ENCODE measurements at regions not wholly inside any gene's neighbourhood (a gene's known extent, or its start where the extent isn't known, plus 50 kb on each side); places are given as distances from the start of the nearest gene placed in this dataset.

GRCh38 chr12:87784350-87784749 is 244.9 kb downstream of the C12orf50 start:
- no peak for DNase-seq

GRCh38 chr12:87783467-87783866 is 245.7 kb downstream of the C12orf50 start:
- DNase-seq: no peak

DNA sequence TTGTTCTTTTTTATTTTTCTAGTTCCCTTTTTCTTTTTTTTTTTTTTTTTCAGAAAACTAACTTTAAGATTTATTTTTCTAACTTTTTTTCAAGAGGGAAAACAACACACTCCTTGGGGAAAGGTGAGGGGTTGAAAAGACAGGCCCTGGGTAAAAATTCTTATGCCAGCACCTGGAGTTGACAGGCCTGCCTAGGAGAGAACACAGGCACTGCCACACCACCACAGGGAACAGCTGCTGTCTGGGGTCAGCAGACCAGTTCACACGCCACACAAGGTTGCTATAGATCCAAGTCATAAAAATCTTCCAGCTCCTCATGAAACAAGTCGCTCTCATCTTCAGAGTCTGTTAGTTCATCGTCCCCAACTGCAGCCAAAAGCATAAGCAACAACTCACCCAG is 246.4 kb downstream of the C12orf50 start:
- DNase-seq: no peak

DNA sequence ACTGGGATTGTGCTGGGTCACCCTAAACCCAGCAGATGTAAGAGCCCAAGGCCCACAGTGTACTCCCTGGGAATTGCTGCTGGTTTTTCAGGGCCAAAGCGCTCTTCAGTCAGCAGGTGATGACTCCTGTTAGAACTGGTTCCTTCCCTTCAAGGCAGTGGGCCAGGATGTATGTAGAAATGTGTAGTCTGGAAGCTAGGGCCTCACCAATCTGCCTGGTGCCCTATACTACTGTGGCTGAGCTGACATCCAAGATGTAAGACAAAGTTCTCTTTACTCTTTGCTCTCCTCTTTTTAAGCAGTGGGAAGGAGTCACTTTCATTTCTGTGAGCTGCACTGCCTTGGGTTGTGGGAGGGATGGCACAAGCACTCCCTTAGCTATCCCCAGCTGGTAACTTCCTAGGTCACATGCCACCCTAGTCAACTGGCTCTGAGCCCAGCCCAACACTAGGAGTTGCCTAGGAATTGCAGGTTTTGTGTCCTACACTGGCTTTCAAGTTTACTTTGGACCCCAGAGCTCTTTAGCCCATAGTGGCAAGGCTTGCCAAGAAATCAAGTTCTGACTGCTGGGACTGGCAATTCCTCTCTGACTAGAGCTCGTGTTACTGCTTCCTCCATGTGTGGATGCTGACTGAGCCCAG is 249.2 kb downstream of the C12orf50 start:
- DNase-seq: no peak

DNA sequence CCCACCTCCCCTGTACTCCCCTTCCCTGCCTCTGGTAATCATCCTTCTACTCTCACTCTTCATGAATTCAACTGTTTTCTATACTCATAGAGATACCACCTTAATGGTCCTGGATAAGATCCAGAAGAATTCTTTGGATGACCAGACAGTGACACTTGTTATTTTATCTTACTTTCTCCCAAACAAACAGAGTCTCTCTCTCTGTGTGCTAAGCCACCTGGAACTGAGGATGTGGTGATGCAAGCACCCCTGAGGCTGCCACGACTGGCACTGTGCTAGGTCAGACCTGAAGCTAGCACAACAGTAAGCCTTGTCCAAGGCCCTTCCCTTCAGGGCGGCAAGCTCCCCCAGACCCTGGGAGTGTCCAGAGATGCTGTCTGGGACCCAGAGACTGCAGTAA is 250.2 kb downstream of the C12orf50 start:
- DNase-seq: no peak

- DNase-seq: no peak
Measured at GRCh38 chr12:87778065-87778464, 251.1 kb downstream of the C12orf50 start.

DNA sequence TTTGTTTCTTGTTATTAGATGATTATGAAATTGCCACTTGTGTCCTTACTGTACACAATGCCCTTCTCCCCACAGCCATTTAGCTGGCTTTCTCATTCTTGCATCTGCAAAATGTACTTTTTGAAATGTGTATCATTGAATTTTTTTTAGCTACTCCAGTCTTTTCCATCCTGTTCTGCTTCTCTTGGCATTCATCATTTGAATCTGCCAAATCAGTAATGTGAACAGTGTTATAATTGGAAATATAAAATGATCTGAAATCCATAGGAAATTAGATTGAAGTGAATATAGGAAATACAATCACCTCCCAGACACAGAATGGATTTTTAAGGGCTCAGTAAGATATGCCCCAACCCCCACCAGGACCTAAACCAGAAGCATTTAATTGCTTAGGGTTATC is 253.4 kb downstream of the C12orf50 start:
- no peak for DNase-seq

DNA sequence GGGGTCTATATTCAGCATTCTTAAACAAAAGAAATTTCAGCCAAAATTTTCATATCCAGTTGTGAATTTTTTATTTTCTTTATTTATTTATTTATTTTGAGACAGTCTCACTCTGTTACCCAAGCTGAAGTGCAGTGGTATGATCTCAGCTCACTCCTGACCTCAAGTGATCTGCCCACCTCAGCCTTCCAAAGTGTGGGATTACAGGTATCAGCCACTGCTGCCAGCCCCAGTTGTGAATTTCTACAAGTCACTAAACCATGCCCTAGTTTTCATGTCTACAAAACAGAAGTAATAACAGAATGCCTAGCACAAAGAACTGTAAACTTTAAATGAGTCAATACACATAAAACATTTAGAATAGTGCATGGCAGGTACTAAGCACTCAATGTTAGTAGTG is 254.2 kb downstream of the C12orf50 start:
- DNase-seq: no peak

DNA sequence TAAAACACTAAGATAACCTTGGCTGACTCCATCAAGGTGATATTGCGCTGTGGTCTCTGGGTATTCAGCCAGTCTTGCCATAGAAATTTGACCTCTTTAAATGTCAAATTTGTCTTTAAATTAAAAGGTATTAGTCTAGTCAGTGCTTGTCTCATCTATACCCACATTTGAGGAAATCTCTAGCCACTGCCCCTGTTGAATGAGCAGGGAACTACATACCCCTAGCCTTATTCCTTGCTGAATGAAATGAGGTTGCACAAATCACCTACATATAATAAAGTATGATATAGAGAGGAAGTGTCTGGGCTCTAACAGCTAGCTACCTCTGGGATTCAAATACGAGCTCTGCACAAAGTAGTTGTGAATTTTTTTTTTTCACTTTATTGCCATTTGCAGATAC is 256.8 kb downstream of the C12orf50 start:
- DNase-seq: no peak

DNA sequence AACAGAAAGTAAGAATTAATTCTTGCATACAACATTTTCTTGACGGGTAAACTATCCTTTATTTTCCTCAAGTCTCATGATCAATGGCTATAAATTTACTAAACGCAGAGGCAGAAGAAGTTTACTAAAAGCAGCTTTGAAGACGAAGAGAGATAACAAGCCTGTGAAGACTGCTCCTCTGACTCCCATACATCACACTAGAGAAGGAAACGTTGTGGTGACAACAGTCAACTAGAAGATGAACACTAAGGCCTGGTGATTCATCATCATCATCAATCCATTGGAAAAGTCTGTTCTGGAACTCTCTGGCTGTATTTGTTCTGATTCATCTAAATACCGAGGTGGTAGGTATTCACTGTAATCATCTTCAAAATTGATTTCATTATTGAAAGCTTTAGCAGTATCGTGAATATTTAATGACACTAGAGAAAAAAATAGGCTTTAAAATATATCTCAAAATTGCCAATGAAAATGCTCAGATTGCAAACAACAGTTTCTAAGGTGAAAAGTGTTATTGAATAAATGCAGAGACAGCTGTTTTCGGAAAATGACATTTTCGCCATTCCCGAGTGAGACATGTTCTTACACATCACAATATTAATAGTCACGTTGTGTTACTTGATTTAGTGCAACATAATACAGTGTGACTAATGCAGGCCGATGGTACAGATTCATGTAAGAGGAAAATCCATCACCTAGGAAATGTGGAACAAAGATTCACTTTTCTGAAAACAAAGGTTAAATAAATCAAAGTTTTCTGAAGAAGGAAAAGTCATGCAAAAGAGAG is 260.5 kb downstream of the C12orf50 start:
- DNase-seq: no peak

- DNase-seq: no peak
Measured at GRCh38 chr12:87766044-87766443, 263.2 kb downstream of the C12orf50 start.

DNA sequence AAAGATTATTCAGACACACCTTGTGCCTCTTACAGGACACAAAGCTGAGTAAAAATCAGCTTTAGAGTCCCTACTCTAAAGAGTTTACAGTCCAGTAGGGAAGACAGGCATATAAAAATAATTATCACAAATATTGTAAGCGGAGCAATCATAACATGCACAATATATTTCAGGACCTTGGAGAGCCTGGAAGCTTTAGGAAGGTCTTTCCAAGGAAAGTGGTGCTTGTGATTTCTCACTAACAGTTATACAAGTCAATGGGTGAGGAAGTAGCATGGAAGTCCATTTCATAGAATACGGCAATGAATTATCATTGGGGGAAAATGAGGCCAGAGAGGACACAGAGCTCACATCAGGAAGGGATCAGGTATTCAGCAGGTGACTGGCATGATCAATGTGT is 268.3 kb downstream of the C12orf50 start:
- DNase-seq: peak; percentile 18

- DNase-seq: no peak
Measured at GRCh38 chr12:87758271-87758670, 270.9 kb downstream of the C12orf50 start.

GRCh38 chr12:87756721-87757120 is 272.5 kb downstream of the C12orf50 start:
- no peak for DNase-seq

DNA sequence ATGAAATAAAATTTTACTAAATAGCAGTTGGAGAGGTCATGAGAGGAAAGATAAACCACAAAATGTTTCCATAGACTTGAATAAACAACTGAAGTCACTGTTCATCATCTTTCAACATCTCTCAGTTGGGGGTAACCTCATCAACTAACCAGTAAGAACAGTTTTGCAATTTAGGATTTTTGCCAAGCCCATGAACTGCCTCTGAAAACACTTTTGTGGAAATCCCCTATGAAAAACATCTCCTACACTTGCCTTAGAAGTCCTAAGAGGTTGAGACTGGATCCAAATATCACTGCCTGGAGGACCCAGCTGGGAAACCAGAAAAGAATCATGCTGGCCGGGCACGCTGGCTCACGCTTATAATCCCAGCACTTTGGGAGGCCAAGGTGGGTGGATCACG is 273.1 kb downstream of the C12orf50 start:
- peak; percentile 97 for DNase-seq

GRCh38 chr12:87728931-87729593 is 300.1 kb downstream of the C12orf50 start:
- DNase-seq: peak; percentile 20

- no peak for DNase-seq
Measured at GRCh38 chr12:87720967-87721366, 308.2 kb downstream of the C12orf50 start.

DNA sequence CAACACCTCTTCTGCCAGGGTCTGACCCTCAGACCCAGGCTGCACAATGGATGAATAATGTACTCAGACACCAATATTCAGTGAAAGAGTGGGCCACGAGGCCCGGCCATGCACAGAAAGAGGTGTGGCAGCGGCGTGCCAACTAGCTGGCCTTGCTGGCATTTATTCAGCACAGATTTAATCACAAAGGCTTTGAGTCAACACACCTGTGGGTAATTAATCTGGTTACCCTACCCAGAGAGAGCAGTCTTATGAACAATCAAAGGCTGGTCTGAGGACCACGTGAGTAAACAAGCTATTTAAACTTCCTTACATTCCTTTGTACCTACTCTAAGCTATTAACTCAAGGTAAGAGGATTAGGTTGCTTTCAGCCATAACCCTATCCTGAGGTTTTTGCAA is 324.8 kb downstream of the C12orf50 start:
- no peak for DNase-seq

DNA sequence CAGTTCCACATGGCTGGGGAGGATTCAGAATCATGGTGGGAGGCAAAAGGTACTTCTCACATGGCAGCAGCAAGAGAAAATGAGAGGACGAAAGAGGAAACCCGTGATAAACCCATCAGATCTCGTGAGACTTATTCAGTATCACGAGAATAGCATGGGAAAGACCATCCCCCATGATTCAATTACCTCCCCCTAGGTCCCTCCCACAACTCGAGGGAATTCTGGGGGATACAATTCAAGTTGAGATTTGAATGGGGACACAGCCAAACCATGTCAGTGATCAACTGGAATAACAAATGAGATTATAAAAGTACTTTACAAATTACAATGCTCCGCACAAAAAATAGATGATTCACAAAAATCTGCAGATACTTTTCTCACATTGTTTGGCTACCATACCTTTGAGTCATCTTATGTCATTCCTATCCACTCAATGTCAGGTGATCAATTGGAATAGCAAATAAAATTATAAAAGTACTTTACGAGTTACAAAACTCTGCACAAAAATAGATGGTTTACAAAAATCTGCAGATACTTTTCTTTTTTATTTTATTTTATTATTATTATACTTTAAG is 338.9 kb downstream of the C12orf50 start:
- no peak for DNase-seq

DNA sequence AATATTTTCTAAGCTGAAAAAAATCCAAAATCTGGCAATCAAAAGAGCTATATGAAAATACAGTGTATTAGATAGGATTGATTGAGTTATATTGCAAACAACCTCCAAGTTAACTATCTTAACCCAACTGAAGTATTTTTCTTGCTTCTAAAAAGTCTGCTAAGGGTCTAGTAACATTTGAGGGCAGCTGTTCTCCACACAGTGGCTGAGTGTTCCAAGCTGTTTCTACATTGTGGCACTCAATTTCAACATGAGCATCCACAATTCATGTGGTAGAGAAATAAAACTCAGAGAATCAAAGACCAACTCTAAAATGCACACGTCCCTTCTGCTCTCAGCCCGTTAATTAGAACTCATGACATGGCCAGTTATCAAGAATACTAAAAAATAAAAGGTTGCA is 340.0 kb downstream of the C12orf50 start:
- DNase-seq: no peak

GRCh38 chr12:87687362-87687761 is 341.8 kb downstream of the C12orf50 start:
- peak; percentile 65 for DNase-seq

GRCh38 chr12:87685696-87686095 is 343.5 kb downstream of the C12orf50 start:
- DNase-seq: no peak

DNA sequence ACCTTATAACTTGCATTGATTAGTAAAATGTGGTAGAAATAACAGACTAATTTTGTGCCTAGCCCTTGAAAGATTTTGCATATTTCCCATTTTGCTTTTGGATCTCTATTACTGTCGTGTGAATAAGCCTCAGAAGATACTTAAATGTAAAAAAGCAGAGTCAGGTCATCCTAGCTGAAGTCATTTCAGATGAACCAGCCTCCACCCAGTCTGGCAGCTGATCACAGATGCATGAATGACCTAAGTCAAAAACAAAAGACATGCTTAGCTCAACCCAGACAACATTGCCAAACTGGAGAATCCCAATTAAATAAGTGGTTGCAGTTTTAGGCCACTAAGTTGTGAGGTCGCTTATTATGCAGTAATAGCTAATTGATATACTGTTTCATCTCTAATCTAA is 349.9 kb downstream of the C12orf50 start:
- no peak for DNase-seq

- no peak for DNase-seq
Measured at GRCh38 chr12:87678453-87678852, 350.7 kb downstream of the C12orf50 start.
